MCF 10A (cell line): ENCODE measurements at regions not wholly inside any gene's neighbourhood (a gene's known extent, or its start where the extent isn't known, plus 50 kb on each side); places are given as distances from the start of the nearest gene placed in this dataset.

ENCODE experiments used
- BruUV-seq: library from RNA; stranded (reverse); fragments of 400-500 nt; replicated peaks from 2 replicates; lab custom pipeline; 2021; lab: Mats Ljungman, UMichigan
- CTCF ChIA-PET: fragments of 300-600 bp; sonication (Branson Sonifier 250); formaldehyde crosslinking; extraction: SDS; loops from one replicate; lab custom pipeline; 2021; ENCODE audit warnings: antibody characterized with exemption, inconsistent platforms; lab: Yijun Ruan, JAX
- POLR2A ChIA-PET: fragments of 300-600, 350-650 bp; sonication (Branson Sonifier 250); formaldehyde crosslinking; extraction: SDS; loops from one replicate; lab custom pipeline; 2020; ENCODE audit warnings: antibody characterized with exemption, inconsistent platforms; lab: Yijun Ruan, JAX
- DNase-seq: peaks from one replicate; pipeline ENCODE4 v3.0.0-alpha.2; 2018; ENCODE audit not compliant: unreplicated experiment
- H3K27ac Mint-ChIP-seq: one replicate; pipeline ENCODE4 v1.8.0; 2022; ENCODE audit warnings: mild to moderate bottlenecking, low read depth, mixed read lengths; ENCODE audit not compliant: unreplicated experiment
- H3K27me3 Mint-ChIP-seq: one replicate; pipeline ENCODE4 v1.8.0; 2022; ENCODE audit warnings: mixed read lengths; ENCODE audit not compliant: insufficient read depth, unreplicated experiment
- H3K36me3 Mint-ChIP-seq: one replicate; pipeline ENCODE4 v1.8.0; 2022; ENCODE audit warnings: mild to moderate bottlenecking, moderate library complexity, mixed read lengths; ENCODE audit not compliant: insufficient read depth, unreplicated experiment
- H3K4me1 Mint-ChIP-seq: one replicate; pipeline ENCODE4 v1.8.0; 2022; ENCODE audit warnings: mixed read lengths; ENCODE audit not compliant: insufficient read depth, unreplicated experiment
- H3K4me3 Mint-ChIP-seq: one replicate; pipeline ENCODE4 v1.8.0; 2022; ENCODE audit warnings: mild to moderate bottlenecking, moderate library complexity, mixed read lengths; ENCODE audit not compliant: unreplicated experiment
- H3K9me3 Mint-ChIP-seq: one replicate; pipeline ENCODE4 v1.8.0; 2022; ENCODE audit warnings: mixed read lengths; ENCODE audit not compliant: unreplicated experiment
- CTCF ChIP-seq: fragments of 200-600 bp; IDR thresholded peaks from one replicate; pipeline ENCODE4 v1.8.0; 2022; ENCODE audit warnings: antibody characterized with exemption, mild to moderate bottlenecking; ENCODE audit not compliant: unreplicated experiment
- intact Hi-C: fragments of 100-400 bp; cut with micrococcal nuclease; formaldehyde crosslinking; loops from 2 replicates; pipeline ENCODE4 v1.14.1; 2022

GRCh38 chr9:11320989-11321388 is 708.2 kb upstream of the PTPRD start:
- BruUV-seq: no TSS peak
- H3K27me3 Mint-ChIP-seq: peaks cover 16% of the 10 kb centered on the region
- no peaks in the 10 kb centered on the region for H3K36me3 Mint-ChIP-seq
- POLR2A ChIA-PET: no interaction called here
- H3K27ac Mint-ChIP-seq: no peak overlapping the region
- no peaks in the 10 kb centered on the region for H3K9me3 Mint-ChIP-seq
- DNase-seq: no peak
- H3K4me1 Mint-ChIP-seq: no peaks in the 10 kb centered on the region
- CTCF ChIA-PET: interaction anchor here (1.0 kb wide), 1 partner anchor 1008 kb away, joined by 3 read pairs; no protein-coding TSS in a partner anchor
- intact Hi-C loops: no loop called here
- TF ChIP-seq CTCF: no peak
- H3K4me3 Mint-ChIP-seq: no peak overlapping the region

GRCh38 chr9:11323457-11323856 is 710.7 kb upstream of the PTPRD start:
- intact Hi-C loops: no loop called here
- TF ChIP-seq CTCF: no peak
- no TSS peak for BruUV-seq
- ChIA-PET CTCF (no interaction called here), POLR2A (interaction anchor here (1.0 kb wide), 1 partner anchor 12 kb away, joined by 3 read pairs; no protein-coding TSS in a partner anchor)
- Mint-ChIP-seq H3K27me3 (peaks cover 14% of the 10 kb centered on the region), H3K4me1 (no peaks in the 10 kb centered on the region), H3K9me3 (no peaks in the 10 kb centered on the region), H3K27ac (no peak overlapping the region), H3K36me3 (no peaks in the 10 kb centered on the region), H3K4me3 (no peak overlapping the region)
- no peak for DNase-seq

GRCh38 chr9:11326231-11326630 is 713.4 kb upstream of the PTPRD start:
- no TSS peak for BruUV-seq
- POLR2A ChIA-PET: no interaction called here
- TF ChIP-seq CTCF: no peak
- intact Hi-C loops: no loop called here
- CTCF ChIA-PET: interaction anchor here (0.6 kb wide), 1 partner anchor 22 kb away, joined by 3 read pairs; no protein-coding TSS in a partner anchor
- DNase-seq: no peak
- Mint-ChIP-seq H3K27me3 (peaks cover 14% of the 10 kb centered on the region), H3K4me1 (no peaks in the 10 kb centered on the region), H3K27ac (no peak overlapping the region), H3K36me3 (no peaks in the 10 kb centered on the region), H3K9me3 (no peaks in the 10 kb centered on the region), H3K4me3 (no peak overlapping the region)

GRCh38 chr9:11328326-11328725 is 715.5 kb upstream of the PTPRD start:
- intact Hi-C loops: no loop called here
- ChIA-PET CTCF (interaction anchor here (0.6 kb wide), 1 partner anchor 577 kb away, joined by 3 read pairs; no protein-coding TSS in a partner anchor), POLR2A (no interaction called here)
- TF ChIP-seq CTCF: no peak
- no TSS peak for BruUV-seq
- no peak for DNase-seq
- no peak overlapping the region for H3K4me3 Mint-ChIP-seq
- H3K36me3 Mint-ChIP-seq: no peaks in the 10 kb centered on the region
- H3K27me3 Mint-ChIP-seq: peaks cover 14% of the 10 kb centered on the region
- H3K9me3 Mint-ChIP-seq: no peaks in the 10 kb centered on the region
- H3K4me1 Mint-ChIP-seq: no peaks in the 10 kb centered on the region
- no peak overlapping the region for H3K27ac Mint-ChIP-seq
